GM12873 (cell line): ENCODE measurements at regions not wholly inside any gene's neighbourhood (a gene's known extent, or its start where the extent isn't known, plus 50 kb on each side); places are given as distances from the start of the nearest gene placed in this dataset.

Source experiments
- CTCF ChIP-seq: IDR thresholded peaks from 2 replicates; pipeline ENCODE4 v1.5.1; 2012; ENCODE audit warnings: low read depth, mild to moderate bottlenecking, moderate library complexity, low read length, control low read depth; ENCODE audit not compliant: insufficient read depth; ENCODE audit errors: missing control alignments

- no peak for TF ChIP-seq CTCF
Observed at GRCh38 chr6:151738267-151738666, 69.2 kb upstream of the ESR1 start.

GRCh38 chr6:151738960-151739359, 68.5 kb upstream of the ESR1 start:
- TF ChIP-seq CTCF, result peak; percentile 26

- no peak for TF ChIP-seq CTCF
Observed at GRCh38 chr6:151740820-151741219, 66.7 kb upstream of the ESR1 start.

- TF ChIP-seq CTCF, result no peak
Observed at GRCh38 chr6:151747896-151748295, 59.6 kb upstream of the ESR1 start.

- TF ChIP-seq CTCF, result no peak
Observed at GRCh38 chr6:151749341-151749740, 58.1 kb upstream of the ESR1 start.

- no peak for TF ChIP-seq CTCF
Observed at GRCh38 chr6:151753581-151753980, 53.9 kb upstream of the ESR1 start.

- no peak for TF ChIP-seq CTCF
Observed at GRCh38 chr6:151757506-151757955, 50.0 kb upstream of the ESR1 start.
